HG02642 (cell line): ENCODE measurements at regions not wholly inside any gene's neighbourhood (a gene's known extent, or its start where the extent isn't known, plus 50 kb on each side); places are given as distances from the start of the nearest gene placed in this dataset.
"Not testable (repeated sequence)": the region's sequence is repeated elsewhere in the genome, so short reads cannot be mapped to it uniquely, and the experiment has no call there.

Experiments
- ATAC-seq: cut with Tn5 transposase; IDR thresholded peaks from one replicate; pipeline ENCODE4 v1.9.1; 2021; ENCODE audit warnings: mild to moderate bottlenecking; ENCODE audit not compliant: unreplicated experiment, poor library complexity

DNA sequence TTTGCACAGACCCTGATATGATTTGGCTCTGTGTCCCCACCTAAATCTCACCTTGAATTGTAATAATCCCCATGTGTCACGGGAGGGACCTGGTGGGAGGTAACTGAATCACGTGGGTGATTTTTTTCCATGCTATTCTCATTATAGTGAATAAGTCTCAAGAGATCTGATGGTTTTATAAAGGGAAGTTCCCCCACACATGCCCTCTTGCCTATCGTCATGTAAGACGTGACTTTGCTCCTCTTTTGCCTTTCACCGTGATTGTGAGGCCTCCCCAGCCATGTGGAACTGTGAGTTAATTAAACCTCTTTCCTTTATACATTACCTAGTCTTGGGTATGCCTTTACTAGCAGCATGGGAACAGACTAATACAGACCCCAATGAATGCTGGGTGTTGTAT, 347.4 kb downstream of the TUSC7 start:
- not testable (repeated sequence) for ATAC-seq

GRCh38 chr3:117059067-117059955, 349.7 kb downstream of the TUSC7 start:
- ATAC-seq, result no peak

GRCh38 chr3:117059956-117060270, 350.3 kb downstream of the TUSC7 start:
- ATAC-seq, result no peak

DNA sequence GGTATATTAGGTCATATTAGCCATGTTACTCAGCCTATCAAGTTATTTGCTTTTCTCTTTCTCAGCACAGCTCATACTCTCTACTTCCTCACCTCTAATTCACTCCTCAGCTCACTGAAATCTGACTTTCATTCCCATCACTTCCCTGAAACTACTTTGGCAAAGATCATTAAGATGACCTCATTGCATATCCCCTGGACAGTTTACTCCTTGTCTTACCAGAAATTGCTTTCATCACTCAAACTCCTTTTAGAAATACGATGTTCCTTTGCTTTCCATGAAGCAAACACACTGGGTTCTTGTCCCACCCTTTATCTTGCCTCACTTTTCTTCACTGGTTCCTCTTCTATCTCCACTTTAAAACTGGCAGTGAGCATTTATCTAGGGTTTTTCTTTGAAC, 354.4 kb downstream of the TUSC7 start:
- no peak for ATAC-seq

DNA sequence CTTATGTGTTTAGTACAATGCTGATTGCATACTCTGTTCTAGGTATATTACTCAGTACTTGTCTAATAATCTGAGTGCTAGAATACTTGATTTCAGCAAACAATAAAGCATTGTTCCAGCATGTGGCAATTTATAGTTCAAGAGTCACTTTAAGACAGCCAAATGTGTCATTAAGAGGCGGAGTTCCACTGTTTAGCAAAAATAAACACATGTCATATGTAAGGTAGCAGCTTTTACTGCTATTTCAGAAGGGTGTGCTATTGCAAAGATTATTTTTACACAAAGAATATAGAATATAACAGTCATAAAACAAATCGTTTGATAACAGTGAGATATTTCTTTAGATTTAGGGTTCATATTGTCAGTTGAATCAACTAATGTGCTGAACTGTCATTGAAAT, 358.7 kb downstream of the TUSC7 start:
- no peak for ATAC-seq

- ATAC-seq, result no peak
Measured at GRCh38 chr3:117074826-117075225, 365.2 kb downstream of the TUSC7 start.

GRCh38 chr3:117079997-117080396, 370.4 kb downstream of the TUSC7 start:
- no peak for ATAC-seq

GRCh38 chr3:117080872-117081271, 371.3 kb downstream of the TUSC7 start:
- ATAC-seq, result no peak

GRCh38 chr3:117084277-117084676, 374.7 kb downstream of the TUSC7 start:
- no peak for ATAC-seq

GRCh38 chr3:117084739-117085270, 375.2 kb downstream of the TUSC7 start:
- no peak for ATAC-seq

DNA sequence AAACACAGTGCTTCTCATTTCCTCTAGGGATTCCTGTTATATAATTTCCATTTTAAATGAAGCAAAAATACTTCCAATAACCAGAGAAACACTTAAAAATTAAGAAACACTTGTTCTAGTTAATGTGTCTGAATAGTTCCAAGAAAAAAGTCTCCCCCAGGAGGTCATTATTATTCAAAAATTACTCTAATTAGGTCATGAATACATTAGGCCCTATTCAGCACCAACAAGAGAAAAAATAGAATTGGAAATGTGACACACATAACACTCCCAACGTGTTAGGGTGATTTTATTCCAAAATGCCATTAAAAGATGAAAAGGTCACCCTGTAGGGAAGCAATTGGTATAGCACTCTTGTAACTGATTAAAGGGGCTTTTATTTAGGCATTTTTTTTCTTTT, 382.1 kb downstream of the TUSC7 start:
- no peak for ATAC-seq

- ATAC-seq, result no peak
Measured at GRCh38 chr3:117096549-117096948, 387.0 kb downstream of the TUSC7 start.

GRCh38 chr3:117097351-117097750, 387.8 kb downstream of the TUSC7 start:
- no peak for ATAC-seq

GRCh38 chr3:117101697-117102096, 392.1 kb downstream of the TUSC7 start:
- ATAC-seq, result no peak

GRCh38 chr3:117102426-117102825, 392.8 kb downstream of the TUSC7 start:
- no peak for ATAC-seq

DNA sequence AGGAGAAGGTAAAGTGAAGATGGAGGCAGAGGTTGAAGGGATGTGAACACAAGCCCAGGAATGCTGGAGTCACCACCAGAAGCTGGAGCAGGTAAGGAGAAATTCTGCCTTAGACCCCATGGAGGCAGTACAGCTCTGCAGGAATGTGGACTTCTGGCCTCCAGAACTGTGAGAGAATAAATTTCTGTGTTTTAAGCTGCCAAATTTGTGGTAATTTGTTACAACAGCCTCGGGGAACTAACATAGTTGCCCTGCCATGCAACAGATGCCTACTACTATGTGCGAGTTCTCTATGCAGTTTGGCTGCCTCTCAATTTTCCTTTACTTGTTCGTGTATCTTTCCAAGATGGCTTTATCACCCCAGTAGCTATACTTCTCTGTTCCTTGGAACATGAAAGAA, 394.1 kb downstream of the TUSC7 start:
- no peak for ATAC-seq

- no peak for ATAC-seq
Measured at GRCh38 chr3:117104381-117104780, 394.8 kb downstream of the TUSC7 start.

- ATAC-seq, result no peak
Measured at GRCh38 chr3:117104792-117105191, 395.2 kb downstream of the TUSC7 start.

DNA sequence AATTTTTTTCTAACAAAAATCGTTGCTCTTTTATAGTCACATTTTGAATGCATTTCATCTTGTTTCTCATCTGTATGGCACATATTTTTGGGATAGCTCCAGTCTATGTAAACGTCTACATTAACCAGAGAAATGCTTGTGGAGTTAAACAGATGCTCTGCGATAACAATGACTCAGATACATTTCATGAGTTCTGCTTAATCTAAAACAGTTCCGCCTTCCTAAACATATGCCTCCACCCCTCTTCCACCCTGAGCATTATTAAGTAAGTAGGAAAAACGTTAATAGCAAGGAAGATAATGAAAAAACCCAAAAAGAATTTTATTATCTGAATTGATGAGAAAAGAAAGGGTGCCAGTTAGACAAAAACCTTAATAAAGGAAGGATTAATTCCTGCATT, 396.1 kb downstream of the TUSC7 start:
- ATAC-seq, result no peak

GRCh38 chr3:117106396-117106795, 396.8 kb downstream of the TUSC7 start:
- no peak for ATAC-seq

GRCh38 chr3:117107946-117108345, 398.4 kb downstream of the TUSC7 start:
- no peak for ATAC-seq

DNA sequence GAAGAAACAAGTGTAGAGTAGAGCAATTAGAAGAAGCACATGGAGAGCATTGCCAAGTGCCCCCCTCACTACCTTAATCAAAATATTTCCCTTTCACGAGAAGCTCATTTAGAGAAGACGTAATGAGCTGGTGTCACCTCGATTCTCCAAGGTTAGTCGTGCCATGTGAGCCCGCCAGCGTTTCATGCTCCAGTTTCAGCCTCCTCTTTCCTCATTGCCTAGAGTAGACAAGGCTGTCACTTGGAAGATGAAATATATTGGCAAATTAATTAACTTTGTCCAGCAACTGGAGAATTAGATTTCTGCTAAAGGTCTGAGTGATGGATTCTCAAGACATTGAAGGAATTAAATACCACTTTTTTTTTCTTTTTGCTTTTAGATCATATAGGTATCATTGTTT, 399.6 kb downstream of the TUSC7 start:
- no peak for ATAC-seq
